ENCODE measurements at regions not wholly inside any gene's neighbourhood (a gene's known extent, or its start where the extent isn't known, plus 50 kb on each side); places are given as distances from the start of the nearest gene placed in this dataset.

DNA sequence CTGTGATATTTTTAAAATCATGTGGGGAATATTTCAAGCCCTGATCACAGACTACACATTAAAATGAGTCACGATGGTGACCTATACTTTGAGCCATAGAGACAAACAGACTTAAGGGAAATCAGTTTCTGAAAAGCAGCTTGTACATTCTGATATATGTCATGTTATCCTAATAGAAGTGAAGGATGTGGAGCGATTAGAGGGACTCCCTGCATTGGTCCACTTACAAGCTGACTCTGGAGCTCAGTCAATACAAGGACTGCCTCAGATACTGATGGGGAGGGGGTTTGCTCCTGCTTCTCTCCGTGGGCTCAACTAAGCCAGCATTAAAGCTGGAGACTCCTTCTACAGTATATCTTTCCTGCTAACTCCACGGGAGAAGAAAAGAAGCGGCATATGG is 173.5 kb downstream of the ALG10B start:
- H3F3A ChIP-seq (ENCODE audit: insufficient read depth, low read depth), result no peaks in the 10 kb centered on the region
- no peak overlapping the region for H3K4me3 ChIP-seq
- no peak overlapping the region for H3K27ac ChIP-seq
- H2AFZ ChIP-seq, result no peak overlapping the region
- no peaks in the 10 kb centered on the region for H3K36me3 ChIP-seq (ENCODE audit: low read depth)
- H3K79me2 ChIP-seq (ENCODE audit: low read depth), result no peaks in the 10 kb centered on the region
- H4K20me1 ChIP-seq (ENCODE audit: insufficient read depth), result no peaks in the 10 kb centered on the region
- TF ChIP-seq EZH2 (IDR thresholded peaks at IDR 0.05; ENCODE audit: low read depth), result no peak
- TF ChIP-seq, protein P1, sequence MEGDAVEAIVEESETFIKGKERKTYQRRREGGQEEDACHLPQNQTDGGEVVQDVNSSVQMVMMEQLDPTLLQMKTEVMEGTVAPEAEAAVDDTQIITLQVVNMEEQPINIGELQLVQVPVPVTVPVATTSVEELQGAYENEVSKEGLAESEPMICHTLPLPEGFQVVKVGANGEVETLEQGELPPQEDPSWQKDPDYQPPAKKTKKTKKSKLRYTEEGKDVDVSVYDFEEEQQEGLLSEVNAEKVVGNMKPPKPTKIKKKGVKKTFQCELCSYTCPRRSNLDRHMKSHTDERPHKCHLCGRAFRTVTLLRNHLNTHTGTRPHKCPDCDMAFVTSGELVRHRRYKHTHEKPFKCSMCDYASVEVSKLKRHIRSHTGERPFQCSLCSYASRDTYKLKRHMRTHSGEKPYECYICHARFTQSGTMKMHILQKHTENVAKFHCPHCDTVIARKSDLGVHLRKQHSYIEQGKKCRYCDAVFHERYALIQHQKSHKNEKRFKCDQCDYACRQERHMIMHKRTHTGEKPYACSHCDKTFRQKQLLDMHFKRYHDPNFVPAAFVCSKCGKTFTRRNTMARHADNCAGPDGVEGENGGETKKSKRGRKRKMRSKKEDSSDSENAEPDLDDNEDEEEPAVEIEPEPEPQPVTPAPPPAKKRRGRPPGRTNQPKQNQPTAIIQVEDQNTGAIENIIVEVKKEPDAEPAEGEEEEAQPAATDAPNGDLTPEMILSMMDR (conservative IDR thresholded peaks at IDR 0.05), result no peak
- DNase-seq, result no peak
- no peaks in the 10 kb centered on the region for H3K9me2 ChIP-seq (ENCODE audit: insufficient read depth)
- no peaks in the 10 kb centered on the region for H3K27me3 ChIP-seq (ENCODE audit: insufficient read depth, low read depth)
- POLR2A ChIA-PET (ENCODE audit: unreplicated experiment), result no interaction called here
- BruUV-seq (replicated peaks), result no TSS peak
- no peaks in the 10 kb centered on the region for H3K4me1 ChIP-seq (replicated peaks; ENCODE audit: insufficient read depth)
- H3K4me2 ChIP-seq, result no peak overlapping the region
- intact Hi-C loops (cut with micrococcal nuclease; ENCODE audit: unreplicated experiment), result no loop called here
- no peaks in the 10 kb centered on the region for H3K9me3 ChIP-seq (ENCODE audit: insufficient read depth, low read depth)
- CTCF ChIA-PET, result no interaction called here

DNA sequence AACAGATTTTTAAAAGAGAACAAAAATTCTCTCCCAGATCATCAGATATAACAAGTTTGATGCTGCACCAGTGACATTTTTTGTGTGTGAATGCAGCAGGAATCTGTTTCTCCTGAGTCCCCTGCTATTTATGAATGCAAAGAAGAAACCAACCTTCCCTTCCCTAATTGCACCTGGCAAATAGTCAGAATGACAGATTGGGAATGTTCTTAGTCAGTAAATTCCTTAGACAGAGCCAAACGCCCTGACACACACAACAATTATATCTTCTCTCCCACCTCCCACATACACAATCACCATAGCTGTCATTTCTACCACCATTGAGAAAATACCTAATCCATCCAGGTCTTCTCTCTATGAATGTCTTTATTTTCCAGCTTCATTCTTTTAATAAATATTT is 174.4 kb downstream of the ALG10B start:
- H3K36me3 ChIP-seq (ENCODE audit: low read depth), result no peaks in the 10 kb centered on the region
- H3K79me2 ChIP-seq (ENCODE audit: low read depth), result no peaks in the 10 kb centered on the region
- no peak overlapping the region for H3K4me3 ChIP-seq
- H3K4me2 ChIP-seq, result no peak overlapping the region
- TF ChIP-seq, protein P1 (conservative IDR thresholded peaks at IDR 0.05), result no peak
- TF ChIP-seq EZH2 (IDR thresholded peaks at IDR 0.05; ENCODE audit: low read depth), result no peak
- H3K9me3 ChIP-seq (ENCODE audit: insufficient read depth, low read depth), result no peaks in the 10 kb centered on the region
- ChIA-PET POLR2A (ENCODE audit: unreplicated experiment) (no interaction called here), CTCF (no interaction called here)
- no peaks in the 10 kb centered on the region for H3K9me2 ChIP-seq (ENCODE audit: insufficient read depth)
- intact Hi-C loops (cut with micrococcal nuclease; ENCODE audit: unreplicated experiment), result no loop called here
- no peak overlapping the region for H2AFZ ChIP-seq
- no peak for DNase-seq
- H3K27me3 ChIP-seq (ENCODE audit: insufficient read depth, low read depth), result no peaks in the 10 kb centered on the region
- H3K27ac ChIP-seq, result no peak overlapping the region
- H3F3A ChIP-seq (ENCODE audit: insufficient read depth, low read depth), result no peaks in the 10 kb centered on the region
- BruUV-seq (replicated peaks), result no TSS peak
- no peaks in the 10 kb centered on the region for H4K20me1 ChIP-seq (ENCODE audit: insufficient read depth)
- H3K4me1 ChIP-seq (replicated peaks; ENCODE audit: insufficient read depth), result no peaks in the 10 kb centered on the region

DNA sequence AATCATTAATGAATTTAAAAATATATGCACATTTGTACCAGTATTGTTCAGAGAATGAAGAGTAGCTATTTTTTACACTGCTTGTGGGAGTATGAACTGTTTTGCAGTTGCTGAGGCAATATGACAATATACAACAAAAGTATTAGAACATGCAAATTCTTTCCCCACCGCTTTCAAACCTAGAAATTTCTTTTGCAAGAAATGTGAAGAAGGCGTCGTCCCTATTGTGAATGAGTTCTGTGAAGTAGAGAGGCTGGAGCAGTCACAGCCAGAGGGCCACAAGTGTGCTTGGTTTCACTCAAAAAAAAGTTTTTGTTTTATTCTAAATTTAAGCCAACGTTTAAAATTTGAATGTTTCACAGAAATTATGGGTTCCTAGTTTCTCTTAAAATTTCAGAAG is 184.9 kb downstream of the ALG10B start:
- ChIA-PET POLR2A (ENCODE audit: unreplicated experiment) (no interaction called here), CTCF (no interaction called here)
- no peaks in the 10 kb centered on the region for H3K9me3 ChIP-seq (ENCODE audit: insufficient read depth, low read depth)
- no peaks in the 10 kb centered on the region for H4K20me1 ChIP-seq (ENCODE audit: insufficient read depth)
- no peak overlapping the region for H3K27ac ChIP-seq
- BruUV-seq (replicated peaks), result no TSS peak
- H3K36me3 ChIP-seq (ENCODE audit: low read depth), result no peaks in the 10 kb centered on the region
- H3K4me3 ChIP-seq, result no peak overlapping the region
- H3K79me2 ChIP-seq (ENCODE audit: low read depth), result no peaks in the 10 kb centered on the region
- no peaks in the 10 kb centered on the region for H3K9me2 ChIP-seq (ENCODE audit: insufficient read depth)
- no peaks in the 10 kb centered on the region for H3K4me1 ChIP-seq (replicated peaks; ENCODE audit: insufficient read depth)
- no peak for DNase-seq
- no peak for TF ChIP-seq EZH2 (IDR thresholded peaks at IDR 0.05; ENCODE audit: low read depth)
- TF ChIP-seq, protein P1 (conservative IDR thresholded peaks at IDR 0.05), result no peak
- H2AFZ ChIP-seq, result no peak overlapping the region
- intact Hi-C loops (cut with micrococcal nuclease; ENCODE audit: unreplicated experiment), result loop anchor here (10.0 kb wide), 1 partner anchor 403 kb away; the partner anchor contains the start of gene CPNE8
- no peak overlapping the region for H3K4me2 ChIP-seq
- no peaks in the 10 kb centered on the region for H3K27me3 ChIP-seq (ENCODE audit: insufficient read depth, low read depth)
- H3F3A ChIP-seq (ENCODE audit: insufficient read depth, low read depth), result no peaks in the 10 kb centered on the region

All from PC-9 (cell line).